ENCODE measurements at regions not wholly inside any gene's neighbourhood (a gene's known extent, or its start where the extent isn't known, plus 50 kb on each side); places are given as distances from the start of the nearest gene placed in this dataset.

- no peak for ATAC-seq
- H3K27me3 Mint-ChIP-seq: peaks cover 29% of the 10 kb centered on the region
- no peaks in the 10 kb centered on the region for H3K36me3 Mint-ChIP-seq
- no peak overlapping the region for H3K27ac Mint-ChIP-seq
- H3K4me1 Mint-ChIP-seq: no peaks in the 10 kb centered on the region
- peaks cover 3% of the 10 kb centered on the region for H3K9me3 Mint-ChIP-seq
- no peak overlapping the region for H3K4me3 Mint-ChIP-seq
Observed at GRCh38 chr2:238994876-238995275, 147.0 kb downstream of the TWIST2 start.

DNA sequence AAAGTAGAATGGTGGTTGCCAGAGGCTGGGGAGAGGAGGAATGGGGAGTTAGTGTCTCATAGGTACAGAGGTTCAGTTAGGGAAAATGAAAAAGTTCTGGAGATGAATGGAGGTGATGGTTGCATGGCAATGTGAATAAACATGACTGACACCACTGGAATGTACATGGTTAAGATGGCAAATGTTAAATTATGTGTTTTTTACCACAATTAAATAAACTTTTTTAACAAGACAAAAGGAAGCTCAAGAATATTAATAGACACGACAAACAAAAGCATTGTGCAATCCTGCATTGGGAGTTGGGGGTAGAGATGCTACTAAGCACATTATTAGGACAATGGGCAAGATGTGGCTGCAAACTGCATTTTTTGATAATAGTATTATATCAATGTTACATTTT lies 147.7 kb downstream of the TWIST2 start:
- Mint-ChIP-seq H3K36me3 (no peaks in the 10 kb centered on the region), H3K9me3 (peaks cover 3% of the 10 kb centered on the region), H3K4me1 (no peaks in the 10 kb centered on the region), H3K27ac (no peak overlapping the region), H3K27me3 (peaks cover 29% of the 10 kb centered on the region), H3K4me3 (no peak overlapping the region)
- no peak for ATAC-seq

DNA sequence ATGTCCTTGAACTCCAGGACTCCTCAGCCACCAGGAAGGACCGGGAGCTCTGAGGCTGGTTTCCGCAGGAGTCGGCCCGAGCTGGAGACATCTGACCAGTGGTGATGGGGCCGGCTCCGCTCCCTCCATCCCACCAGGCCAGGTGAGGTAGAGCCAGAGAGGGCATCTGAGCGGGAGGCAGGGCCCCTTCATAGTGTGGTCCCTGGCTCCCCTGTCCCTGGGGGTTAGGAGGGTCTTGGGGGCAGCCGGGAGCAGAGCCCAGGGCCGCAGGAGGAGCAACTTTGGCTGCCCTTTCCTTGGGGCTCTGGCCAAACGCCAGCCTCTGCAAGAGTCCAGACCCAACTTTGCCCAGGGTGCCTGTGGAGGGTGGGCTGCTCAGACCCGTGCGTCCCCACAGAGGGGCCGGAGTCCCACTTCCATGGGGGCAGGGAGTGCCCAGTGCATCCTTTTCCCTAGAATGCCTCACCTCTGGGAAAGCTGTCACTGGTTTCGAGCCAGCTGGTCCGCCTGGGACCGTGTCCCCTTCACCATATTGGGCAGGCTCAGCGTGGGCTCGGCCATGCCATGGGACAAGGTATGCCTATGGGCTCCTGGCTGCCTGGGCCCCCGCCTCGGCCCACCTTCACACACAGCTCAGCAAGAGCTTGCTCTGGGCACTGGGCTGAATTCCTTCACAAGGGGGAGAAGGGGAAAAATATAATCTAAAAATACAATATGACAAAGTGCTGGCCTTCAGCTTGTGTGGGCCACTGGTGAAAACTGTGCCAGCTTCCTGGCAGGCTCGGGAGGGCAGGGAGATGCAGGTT lies 148.6 kb downstream of the TWIST2 start:
- peaks cover 22% of the 10 kb centered on the region for H3K27me3 Mint-ChIP-seq
- H3K36me3 Mint-ChIP-seq: no peaks in the 10 kb centered on the region
- peak; percentile 42 for ATAC-seq
- no peak overlapping the region for H3K4me3 Mint-ChIP-seq
- peaks cover 5% of the 10 kb centered on the region for H3K9me3 Mint-ChIP-seq
- no peak overlapping the region for H3K27ac Mint-ChIP-seq
- no peaks in the 10 kb centered on the region for H3K4me1 Mint-ChIP-seq

DNA sequence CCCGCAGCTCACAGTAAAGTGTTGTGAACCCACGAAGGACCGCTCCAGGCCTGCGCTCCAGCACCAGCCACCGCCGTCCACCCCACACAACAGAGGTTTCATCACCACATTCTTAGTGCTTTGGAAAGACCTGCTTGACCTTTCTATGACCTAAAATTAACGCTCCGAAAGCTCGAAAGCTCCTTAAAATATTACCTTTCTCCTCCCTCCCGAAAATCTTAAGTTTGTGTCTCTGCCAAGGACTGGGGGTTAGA lies 149.2 kb downstream of the TWIST2 start:
- Mint-ChIP-seq H3K4me3 (no peak overlapping the region), H3K9me3 (peaks cover 8% of the 10 kb centered on the region), H3K27me3 (peaks cover 19% of the 10 kb centered on the region)

GRCh38 chr2:238997684-238998083 lies 149.8 kb downstream of the TWIST2 start:
- ATAC-seq: no peak
- H3K9me3 Mint-ChIP-seq: peaks cover 12% of the 10 kb centered on the region
- H3K36me3 Mint-ChIP-seq: no peaks in the 10 kb centered on the region
- no peak overlapping the region for H3K27ac Mint-ChIP-seq
- H3K4me1 Mint-ChIP-seq: no peaks in the 10 kb centered on the region
- H3K27me3 Mint-ChIP-seq: peaks cover 19% of the 10 kb centered on the region
- no peak overlapping the region for H3K4me3 Mint-ChIP-seq

More for the DNA sequence above, 149.2 kb downstream of the TWIST2 start:
- H3K4me1 Mint-ChIP-seq: no peaks in the 10 kb centered on the region
- ATAC-seq: no peak
- H3K27ac Mint-ChIP-seq: no peak overlapping the region
- H3K36me3 Mint-ChIP-seq: no peaks in the 10 kb centered on the region
